Superior temporal gyrus (tissue), 1 donor: ENCODE measurements at regions not wholly inside any gene's neighbourhood (a gene's known extent, or its start where the extent isn't known, plus 50 kb on each side); places are given as distances from the start of the nearest gene placed in this dataset.
"Not testable (repeated sequence)": the region's sequence is repeated elsewhere in the genome, so short reads cannot be mapped to it uniquely, and the experiment has no call there.

ENCODE experiments used
- DNase-seq: peaks from one replicate; pipeline ENCODE4 v3.0.0-alpha.2; 2016; ENCODE audit errors: extremely low spot score

DNA sequence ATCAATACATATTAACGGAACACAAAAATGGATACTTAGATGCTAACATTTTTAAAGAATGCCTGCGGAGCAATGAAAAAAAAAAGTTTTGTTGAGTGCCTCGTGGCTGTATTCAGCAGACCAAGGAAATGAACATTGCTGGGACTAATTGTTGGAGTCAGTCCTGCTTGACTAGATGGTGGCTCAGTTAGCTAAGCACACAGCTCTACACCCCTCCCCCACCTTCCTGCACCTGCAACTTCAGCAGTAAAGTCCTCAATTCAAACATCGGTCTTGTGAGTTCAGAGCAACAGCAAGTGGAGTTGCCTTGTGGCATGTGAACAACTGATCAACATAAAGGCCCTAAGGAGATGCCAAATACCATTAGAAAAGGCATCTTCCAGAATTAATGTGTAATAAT lies 326.0 kb upstream of the NPSR1 start:
- DNase-seq, result no peak

DNA sequence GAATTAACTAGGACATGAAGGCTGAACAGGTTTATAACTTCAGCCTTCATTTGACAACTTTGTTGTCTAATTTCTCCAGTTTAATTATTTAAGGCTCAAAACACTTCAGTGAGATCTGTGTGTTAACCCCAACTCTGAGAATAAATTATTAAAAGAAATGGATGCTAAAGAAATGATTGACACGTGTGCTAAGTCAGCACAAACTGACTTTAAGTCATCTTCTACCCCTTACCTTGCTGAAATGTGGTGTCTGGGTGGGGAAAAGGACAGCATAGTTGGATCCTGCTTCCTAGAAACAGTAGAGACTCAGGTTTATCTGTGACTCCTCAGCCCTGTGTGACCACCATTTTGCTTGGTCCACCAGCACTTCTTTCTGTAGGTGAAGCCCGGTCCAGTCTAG lies 324.8 kb upstream of the NPSR1 start:
- no peak for DNase-seq

DNA sequence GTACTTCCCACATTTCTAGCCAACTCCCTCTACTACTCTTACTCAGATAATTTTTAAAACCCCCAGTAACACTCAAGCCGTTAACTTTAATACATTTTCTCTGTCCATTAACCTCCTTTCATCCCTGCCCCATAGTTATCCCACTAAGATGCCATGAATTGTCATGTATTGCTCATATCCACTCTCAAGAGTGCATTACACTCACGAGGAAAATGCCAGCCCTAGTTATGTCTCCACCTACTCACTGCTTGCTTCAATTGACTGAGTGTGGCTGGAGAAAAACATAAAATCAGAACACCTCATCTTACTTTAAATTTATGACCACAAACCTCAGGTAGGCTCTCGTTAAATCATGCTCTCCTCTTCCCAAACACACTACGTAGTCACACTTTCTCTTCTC lies 324.1 kb upstream of the NPSR1 start:
- no peak for DNase-seq

DNA sequence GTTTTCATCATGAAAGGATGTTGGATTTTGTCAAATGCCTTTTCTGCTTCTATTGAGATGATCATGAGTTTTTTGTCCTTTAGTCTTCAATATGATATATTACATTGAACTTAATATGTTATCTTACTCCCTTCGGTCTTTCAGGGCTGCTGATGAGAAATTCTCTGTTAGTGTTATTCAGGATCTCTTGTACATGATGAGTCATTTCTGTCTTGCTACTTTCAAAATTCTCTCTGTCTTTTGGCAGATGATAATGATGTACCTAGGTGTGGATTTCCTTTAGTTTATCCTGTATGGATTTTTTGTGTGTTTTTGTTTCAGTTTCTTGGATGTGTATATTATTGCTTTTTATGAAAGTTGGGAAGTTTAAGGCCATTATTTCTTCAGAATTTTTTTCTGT lies 320.9 kb upstream of the NPSR1 start:
- DNase-seq, result no peak

DNA sequence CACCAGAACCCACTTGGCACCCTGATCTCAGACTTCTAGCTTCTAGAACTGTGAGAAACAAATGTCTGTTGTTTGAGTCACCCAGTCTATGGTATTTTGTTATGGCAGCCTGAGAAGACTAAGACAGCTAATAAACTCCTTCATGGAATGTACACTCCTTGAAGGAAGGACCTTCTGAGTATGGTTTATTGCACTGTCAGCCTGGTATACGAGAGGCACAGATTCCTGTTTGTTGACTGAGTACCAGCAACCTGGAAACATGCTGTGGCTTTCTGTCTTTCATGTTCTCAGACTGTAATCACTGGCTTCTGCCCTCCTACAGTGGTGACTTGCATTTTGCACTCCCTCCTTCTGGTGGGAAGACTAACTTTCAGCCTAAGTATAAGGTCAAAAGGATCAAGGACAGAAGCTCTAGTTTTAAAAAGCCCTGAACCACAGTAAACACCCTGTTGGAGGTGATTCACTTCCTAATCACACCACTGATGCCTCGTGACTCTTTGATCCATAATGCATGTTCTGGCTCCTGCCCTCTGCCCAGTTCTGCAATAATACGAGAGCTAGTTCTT lies 319.0 kb upstream of the NPSR1 start:
- DNase-seq, result no peak

DNA sequence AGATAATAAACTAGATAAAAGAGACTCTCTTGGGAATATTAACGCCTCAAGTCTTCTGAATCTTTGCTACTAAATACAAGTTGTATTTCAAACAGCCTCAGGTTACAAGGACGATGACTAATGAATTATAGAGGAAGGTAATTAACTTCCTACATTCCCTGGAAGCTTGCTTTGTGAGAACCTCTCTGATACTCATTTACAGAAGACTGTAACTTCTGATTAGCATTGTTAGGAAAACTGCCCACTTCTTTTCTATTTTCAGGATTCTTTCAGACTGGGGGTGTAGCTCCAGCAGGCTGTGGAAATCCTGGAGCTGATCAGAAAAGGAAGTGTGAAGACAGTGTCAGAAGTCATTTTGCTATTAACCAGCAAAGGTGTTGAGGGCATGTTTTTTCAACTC lies 316.7 kb upstream of the NPSR1 start:
- DNase-seq, result no peak

DNA sequence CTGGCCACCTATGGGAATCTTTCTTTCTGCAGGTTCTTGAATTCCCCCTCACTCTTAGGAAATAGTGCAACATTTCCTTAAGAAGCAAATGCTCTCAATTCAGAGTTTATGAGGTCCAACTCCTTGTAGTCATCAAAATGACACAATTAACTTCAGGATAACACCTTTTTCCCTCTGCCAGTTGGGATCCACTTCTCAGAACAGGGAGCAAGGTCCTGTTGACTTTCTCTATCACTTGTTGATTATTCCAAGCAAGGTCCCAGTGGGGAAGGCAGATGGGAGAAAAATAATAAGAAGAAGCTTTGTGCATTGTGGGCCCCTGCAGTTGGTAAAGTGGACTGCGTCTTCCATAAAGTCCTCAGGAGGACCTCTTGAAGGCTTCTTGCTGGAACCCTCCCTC lies 315.6 kb upstream of the NPSR1 start:
- no peak for DNase-seq

DNA sequence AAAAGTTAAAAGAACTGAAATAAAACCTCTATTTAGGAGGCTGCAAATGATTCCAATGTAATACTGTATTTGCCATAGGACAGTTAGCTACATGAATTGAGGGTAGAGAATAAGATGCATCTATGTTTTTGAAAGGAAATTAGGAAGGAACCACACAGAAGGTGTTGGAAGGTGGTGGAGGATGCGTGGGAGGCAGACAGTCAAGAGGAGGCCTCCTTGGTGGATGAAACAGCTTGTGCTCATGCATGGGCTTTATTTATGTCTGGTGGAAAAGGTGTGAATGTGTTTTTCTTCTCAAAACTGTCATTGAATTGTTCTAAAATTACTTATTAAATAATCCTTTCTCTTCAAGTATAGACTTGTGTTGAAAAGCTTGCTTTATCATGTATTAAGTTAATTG lies 314.4 kb upstream of the NPSR1 start:
- peak; percentile 61 for DNase-seq

DNA sequence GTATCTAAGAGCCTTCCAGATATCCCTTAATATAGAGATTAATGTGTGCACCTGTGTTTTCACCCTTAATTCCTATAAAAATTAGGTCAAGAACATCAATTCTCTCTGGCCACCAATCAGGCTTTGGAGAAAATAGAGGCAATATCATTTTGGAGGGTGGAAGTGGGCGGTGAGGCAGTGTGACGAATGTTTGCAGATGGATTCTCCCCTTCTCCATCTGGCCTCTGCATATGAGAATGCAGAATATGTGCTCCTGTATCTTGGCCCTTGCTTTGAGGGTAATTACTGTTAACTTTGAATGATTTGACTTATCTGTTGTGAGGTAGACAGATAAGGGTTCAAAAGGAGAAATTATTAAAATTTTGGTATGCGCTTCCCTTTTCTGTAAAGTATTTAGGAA lies 304.0 kb upstream of the NPSR1 start:
- DNase-seq, result no peak

DNA sequence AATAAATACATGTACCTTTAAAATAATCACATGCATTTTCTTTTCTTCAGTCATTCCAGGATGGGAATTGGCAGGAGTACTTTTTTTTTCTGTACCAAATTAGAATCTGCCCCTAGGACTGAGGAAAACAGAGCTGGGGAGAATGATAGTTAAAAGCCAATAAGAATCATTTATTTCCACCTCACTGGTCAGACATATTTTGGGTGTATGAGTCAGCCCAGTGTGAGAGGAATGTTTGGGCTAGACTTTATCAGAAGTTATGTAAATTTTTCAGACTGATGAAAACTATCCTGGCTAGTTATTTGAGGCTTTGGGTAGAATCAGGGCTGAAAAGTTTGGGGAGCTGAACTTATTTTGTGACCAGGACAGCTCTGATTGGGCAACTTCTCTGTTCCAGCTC lies 303.1 kb upstream of the NPSR1 start:
- peak; percentile 38 for DNase-seq

DNA sequence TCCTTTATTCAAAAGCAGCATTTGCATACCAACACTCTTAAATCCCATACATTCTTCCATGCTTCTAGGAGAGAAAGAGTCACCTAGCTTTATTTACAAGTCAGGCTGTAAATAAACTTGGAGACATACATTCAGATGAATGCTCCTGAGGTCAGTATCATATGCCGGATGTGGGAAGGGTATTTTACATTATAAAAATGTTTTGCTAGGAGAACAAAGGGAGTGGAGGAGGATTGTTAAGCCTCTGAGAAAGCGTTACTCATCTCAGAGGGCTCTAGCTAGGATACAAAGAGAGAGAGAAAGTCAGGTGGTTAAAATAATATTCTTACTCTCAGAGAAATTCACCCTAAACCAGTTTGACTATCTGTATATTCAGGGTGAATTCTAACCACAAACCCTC lies 300.9 kb upstream of the NPSR1 start:
- peak; percentile 20 for DNase-seq

DNA sequence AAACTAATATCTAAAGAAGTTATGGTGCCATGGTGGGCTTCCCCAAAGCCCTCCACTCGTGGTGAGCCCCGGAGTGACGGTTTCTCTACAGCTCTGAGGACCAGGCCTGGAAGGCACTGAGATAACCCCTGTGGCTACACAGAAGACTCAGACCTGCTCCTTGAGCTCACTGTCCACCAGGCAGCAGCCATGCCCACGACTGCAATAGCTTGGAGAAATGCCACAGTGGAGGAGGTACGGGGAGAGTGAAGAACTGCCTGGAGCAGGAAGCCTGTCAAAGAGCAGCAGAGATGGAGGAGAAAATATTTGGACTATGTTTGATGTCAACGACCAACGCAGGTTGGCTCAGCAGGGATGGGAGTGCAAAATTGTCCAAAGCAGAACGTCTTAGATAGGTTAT lies 300.1 kb upstream of the NPSR1 start:
- DNase-seq, result no peak

DNA sequence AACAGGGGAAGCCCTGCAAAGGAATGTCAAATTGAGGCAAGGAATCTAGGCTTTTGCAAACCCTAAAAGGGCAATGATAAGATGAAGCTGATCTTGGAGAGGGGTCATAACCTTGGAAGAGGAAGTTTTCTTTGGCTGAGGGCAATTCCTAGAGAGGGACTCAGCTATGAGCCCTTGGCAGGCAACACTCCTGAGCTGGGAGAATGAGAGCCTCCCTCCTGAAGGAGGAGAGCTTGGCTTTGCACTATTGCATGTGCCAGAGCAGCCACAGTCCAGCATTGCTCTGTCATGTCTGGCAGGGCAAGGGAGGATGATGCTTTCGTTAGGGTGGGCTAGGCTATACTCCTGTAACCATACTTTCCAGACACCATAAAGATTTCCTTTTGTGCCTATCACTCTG lies 299.4 kb upstream of the NPSR1 start:
- DNase-seq, result not testable (repeated sequence)

DNA sequence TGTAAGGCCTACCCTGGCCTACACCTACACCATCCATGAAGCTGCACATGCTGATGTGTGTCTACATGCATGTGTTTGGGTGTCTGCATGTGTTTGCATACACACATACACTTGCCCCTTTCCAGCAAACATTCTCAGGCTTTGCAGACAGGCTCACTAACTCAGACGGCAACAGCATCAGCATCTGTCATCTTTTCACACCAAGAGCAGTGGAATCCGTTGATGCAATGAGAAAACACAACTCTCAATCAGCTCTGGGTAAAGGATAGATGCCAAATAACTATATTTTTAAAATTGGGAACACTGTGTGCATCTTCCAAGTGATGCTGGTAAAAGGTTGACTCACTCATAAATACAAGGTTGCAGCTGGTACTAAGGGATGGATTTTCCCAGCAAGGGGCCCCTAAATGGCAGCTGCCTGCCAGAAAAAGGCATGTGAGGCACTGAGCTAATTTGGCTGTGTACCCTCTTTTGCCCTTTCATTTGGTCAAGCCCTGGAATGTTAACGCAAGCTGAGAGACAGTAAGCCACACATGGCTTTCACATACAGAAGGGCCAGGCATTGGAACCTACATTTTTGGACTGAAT lies 296.3 kb upstream of the NPSR1 start:
- DNase-seq, result peak; percentile 71

DNA sequence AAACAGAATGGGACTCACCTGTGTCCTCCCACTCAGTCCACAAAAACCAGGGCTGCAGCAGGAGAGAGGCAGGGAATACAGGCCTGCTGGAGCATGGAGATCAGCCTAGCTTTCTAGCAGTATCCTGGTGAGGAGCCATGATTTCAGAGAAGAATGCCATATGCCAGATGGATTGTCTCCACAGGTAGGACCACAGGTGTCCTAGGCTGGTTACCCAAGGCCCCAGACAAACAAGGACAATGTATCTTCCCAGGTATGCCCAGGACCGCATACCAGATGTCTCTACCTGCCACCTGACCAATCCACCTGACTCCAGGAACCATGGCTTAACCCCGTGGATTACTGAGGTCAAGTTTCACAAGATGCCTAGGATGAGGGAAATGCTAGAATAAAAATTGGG lies 295.4 kb upstream of the NPSR1 start:
- DNase-seq, result no peak

DNA sequence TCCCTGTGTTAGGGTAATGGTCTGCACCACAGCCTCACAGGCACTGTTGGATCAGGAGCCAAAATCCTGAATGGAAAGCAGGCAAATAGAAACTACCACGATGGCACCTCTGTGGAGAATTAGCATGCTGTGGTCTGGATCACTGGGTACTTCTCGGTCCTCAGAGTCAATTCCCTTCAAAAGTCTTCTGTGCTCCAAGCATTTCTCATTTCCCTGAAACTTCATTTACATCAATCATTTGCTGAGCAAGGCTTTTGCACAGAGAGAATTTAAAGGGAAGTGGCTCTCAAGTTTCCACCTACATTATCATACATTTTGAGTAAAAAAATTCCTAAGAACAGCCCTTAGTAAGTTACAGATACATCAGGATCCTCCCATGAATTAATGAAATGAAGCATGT lies 293.9 kb upstream of the NPSR1 start:
- no peak for DNase-seq

DNA sequence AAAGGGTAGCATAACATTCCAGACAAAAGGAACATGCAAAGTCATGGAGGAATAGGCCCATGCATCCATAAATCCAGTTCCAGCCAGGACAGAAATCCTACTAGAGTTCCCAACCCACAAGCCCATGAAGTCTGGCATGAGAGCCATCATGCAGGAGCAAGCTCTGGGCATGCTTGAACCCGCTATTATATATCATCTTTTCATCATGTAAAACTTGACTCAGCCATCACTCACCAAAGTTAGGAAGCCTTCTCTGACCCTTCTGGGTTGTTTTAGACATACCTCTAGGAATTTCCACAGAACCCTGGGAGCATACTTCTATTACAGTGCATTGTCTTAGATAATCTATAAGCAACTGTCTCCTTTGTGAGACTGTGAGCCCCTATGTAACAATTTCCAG lies 293.0 kb upstream of the NPSR1 start:
- no peak for DNase-seq

DNA sequence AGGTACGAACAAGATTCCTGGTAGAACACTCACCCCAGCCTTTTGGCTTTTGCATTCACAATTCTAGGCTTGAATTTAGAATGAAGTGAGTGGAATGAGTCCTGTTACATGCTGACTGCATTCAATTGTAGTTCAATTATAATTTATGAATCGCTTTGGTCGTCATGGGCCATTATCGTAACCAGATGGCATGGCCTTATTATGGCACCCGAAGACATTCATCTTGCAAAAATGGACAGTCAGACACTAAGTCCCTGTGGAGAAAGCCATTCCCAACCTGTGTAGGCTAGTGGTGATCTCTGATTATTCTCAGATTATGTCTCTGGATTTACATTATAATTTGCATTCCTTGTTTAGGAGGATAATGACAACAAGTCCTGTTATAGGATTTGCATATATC lies 292.4 kb upstream of the NPSR1 start:
- DNase-seq, result no peak

DNA sequence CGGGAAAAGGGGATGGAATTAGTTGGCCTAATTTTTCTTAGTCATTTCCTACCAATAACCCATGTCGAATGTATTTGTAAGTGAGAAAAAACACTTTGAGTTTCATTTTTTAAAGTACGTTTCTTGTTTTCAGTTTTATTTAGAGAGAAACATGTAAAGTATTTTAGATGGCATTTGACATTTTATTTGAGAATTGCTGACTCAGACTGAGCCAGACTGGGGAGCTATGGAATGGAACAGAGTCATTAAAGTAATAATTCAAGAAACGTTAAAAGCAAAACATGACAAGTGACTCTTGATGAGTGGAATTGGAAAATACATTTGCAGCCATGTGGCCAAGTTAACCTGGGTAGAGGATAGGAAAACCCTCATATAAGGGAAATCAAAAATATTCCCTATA lies 286.1 kb upstream of the NPSR1 start:
- DNase-seq, result no peak

DNA sequence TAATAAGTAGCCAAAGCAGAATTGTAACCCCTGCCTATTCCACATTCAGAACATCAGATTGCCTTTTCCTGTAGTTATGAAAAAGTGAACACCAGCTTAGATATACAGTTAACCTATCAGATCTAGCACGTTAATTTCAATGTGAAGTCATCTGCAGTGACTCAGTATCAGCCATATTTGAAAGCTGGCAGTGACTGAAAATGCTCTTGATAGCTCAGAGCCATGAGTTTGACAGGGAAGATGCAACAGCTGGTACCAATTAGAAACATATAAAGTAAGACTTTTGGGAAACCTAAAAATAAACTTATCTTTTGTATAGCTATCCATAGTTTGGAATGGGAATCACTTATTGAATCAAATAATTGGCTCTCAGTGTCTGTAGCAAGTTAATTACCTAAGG lies 284.1 kb upstream of the NPSR1 start:
- DNase-seq, result no peak

DNA sequence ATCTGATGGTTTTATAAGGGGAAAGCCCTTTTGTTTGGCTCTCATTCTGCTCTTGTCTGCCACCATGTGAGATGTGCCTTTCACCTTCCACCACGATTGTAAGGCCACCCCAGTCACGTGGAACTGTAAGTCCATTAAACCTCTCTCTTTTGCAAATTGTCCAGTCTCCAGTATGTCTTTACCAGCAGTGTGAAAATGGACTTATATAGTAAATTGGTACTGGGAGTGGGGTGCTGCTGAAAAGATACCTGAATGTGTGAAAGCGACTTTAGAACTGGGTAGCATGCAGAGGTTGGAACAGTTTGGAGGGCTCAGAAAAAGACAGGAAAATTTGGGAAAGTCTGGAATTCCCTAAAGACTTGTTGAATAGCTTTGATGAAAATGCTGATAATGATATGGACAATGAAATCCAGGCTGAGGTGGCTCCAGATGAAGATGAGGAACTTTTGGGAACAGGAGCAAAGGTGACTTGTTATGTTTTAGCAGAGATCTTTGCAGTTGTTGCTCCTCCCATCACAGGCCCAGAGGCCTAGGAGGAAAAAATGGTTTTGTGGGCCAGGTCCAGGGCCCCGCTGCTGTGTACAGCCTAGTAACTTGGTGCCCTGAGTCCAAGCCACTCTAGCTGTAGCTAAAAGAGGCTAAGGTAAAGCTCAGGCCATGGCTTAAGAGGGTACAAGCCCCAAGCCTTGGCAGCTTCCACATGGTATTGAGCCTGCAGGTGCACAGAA lies 275.7 kb upstream of the NPSR1 start:
- DNase-seq, result no peak

DNA sequence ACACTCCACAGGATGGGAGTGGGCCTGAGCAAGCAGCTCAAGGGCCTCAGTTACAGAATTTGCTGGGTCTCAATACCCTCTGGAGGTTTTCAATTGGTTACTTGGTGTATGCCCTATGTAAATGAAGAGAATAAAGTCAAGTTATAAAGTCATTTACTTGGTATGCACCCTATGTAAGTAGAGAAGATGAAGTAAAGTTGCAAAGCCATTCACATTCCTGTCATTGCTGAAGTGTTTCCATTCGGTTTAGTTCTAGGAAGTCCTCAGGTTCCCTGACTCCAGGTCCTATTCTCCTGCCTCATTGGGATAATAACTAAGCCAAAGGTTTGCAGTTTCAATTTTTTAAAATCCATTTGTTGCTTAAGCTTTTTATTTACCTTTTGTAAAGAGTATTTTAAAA lies 272.6 kb upstream of the NPSR1 start:
- DNase-seq, result no peak

DNA sequence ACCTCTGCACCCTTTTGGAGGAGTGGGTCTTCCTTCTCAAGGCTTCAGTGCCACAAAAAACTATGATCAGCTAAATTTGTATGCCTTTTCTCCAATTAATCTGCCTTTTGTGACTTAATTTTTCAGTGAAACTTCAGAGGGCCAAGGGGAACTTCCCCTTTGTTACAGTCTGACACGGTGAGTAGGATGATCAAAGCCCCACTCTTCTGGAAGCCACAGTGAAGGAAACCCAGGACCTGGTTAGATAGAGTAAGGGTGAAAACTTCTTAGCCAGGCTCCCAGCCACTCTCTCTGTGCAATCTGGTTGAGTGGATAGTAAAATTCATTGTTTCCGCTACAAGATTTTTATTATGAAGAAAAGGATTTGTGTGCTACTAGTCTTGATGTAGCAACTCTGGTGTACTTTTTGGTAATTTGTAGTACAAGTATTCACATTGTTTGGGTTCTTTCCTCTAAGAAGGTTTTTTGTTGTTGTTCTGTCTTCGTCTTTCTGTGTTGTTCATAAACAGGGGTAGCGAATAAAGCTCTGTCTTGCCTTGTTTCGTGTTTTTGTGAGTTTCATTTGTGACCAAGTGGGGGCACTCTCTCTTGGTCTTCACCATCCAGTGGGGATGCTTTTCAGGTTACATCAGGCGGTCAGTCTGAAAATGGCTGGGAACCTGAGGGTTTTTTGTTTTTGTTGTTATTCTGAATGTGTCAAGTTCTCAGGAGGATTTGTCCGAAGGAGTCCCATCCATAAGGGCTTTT lies 268.5 kb upstream of the NPSR1 start:
- DNase-seq, result no peak
